Hematopoietic multipotent progenitor cell treated with erythropoietin and hydrocortisone succinate and interleukin-3 and kit ligand, for 8 days (in vitro differentiated cells): ENCODE measurements at regions not wholly inside any gene's neighbourhood (a gene's known extent, or its start where the extent isn't known, plus 50 kb on each side); places are given as distances from the start of the nearest gene placed in this dataset.
A peak's percentile ranks its signal among the peaks of the same experiment; 100 is the strongest.
"Not testable (repeated sequence)": the region's sequence is repeated elsewhere in the genome, so short reads cannot be mapped to it uniquely, and the experiment has no call there.

Experiments used
- DNase-seq: peaks from one replicate; pipeline ENCODE4 v3.0.0-alpha.2; 2015

- no peak for DNase-seq
Observed at GRCh38 chr16:59116744-59117143, 382.6 kb upstream of the GOT2 start.

- no peak for DNase-seq
Observed at GRCh38 chr16:59114790-59115189, 380.7 kb upstream of the GOT2 start.

- no peak for DNase-seq
Observed at GRCh38 chr16:59113004-59113670, 379.0 kb upstream of the GOT2 start.

- DNase-seq: no peak
Observed at GRCh38 chr16:59111280-59111679, 377.2 kb upstream of the GOT2 start.

- no peak for DNase-seq
Observed at GRCh38 chr16:59108374-59108773, 374.3 kb upstream of the GOT2 start.

GRCh38 chr16:59096682-59097081 lies 362.6 kb upstream of the GOT2 start:
- DNase-seq: not testable (repeated sequence)

- DNase-seq: no peak
Observed at GRCh38 chr16:59090541-59090940, 356.4 kb upstream of the GOT2 start.

GRCh38 chr16:59088431-59088830 lies 354.3 kb upstream of the GOT2 start:
- DNase-seq: no peak

- DNase-seq: no peak
Observed at GRCh38 chr16:59087641-59088040, 353.5 kb upstream of the GOT2 start.

GRCh38 chr16:59067205-59067604 lies 333.1 kb upstream of the GOT2 start:
- DNase-seq: peak; percentile 8

- DNase-seq: no peak
Observed at GRCh38 chr16:59060207-59060606, 326.1 kb upstream of the GOT2 start.

- DNase-seq: no peak
Observed at GRCh38 chr16:59058250-59058649, 324.1 kb upstream of the GOT2 start.

GRCh38 chr16:59053911-59054310 lies 319.8 kb upstream of the GOT2 start:
- DNase-seq: no peak

GRCh38 chr16:59052231-59052630 lies 318.1 kb upstream of the GOT2 start:
- no peak for DNase-seq

- DNase-seq: no peak
Observed at GRCh38 chr16:59048876-59049275, 314.8 kb upstream of the GOT2 start.

- no peak for DNase-seq
Observed at GRCh38 chr16:59047114-59047513, 313.0 kb upstream of the GOT2 start.

- DNase-seq: no peak
Observed at GRCh38 chr16:59046335-59046734, 312.2 kb upstream of the GOT2 start.

- no peak for DNase-seq
Observed at GRCh38 chr16:59045501-59045900, 311.4 kb upstream of the GOT2 start.

- DNase-seq: no peak
Observed at GRCh38 chr16:59044616-59045015, 310.5 kb upstream of the GOT2 start.

GRCh38 chr16:59042301-59042700 lies 308.2 kb upstream of the GOT2 start:
- DNase-seq: peak; percentile 81

GRCh38 chr16:59039066-59039720 lies 305.1 kb upstream of the GOT2 start:
- DNase-seq: no peak

- no peak for DNase-seq
Observed at GRCh38 chr16:59030923-59031485, 296.9 kb upstream of the GOT2 start.

GRCh38 chr16:59021751-59022150 lies 287.6 kb upstream of the GOT2 start:
- no peak for DNase-seq

GRCh38 chr16:59013930-59014329 lies 279.8 kb upstream of the GOT2 start:
- DNase-seq: peak; percentile 87

- peak; percentile 43 for DNase-seq
Observed at GRCh38 chr16:58999762-59000161, 265.6 kb upstream of the GOT2 start.
